22Rv1 (cell line): ENCODE measurements at regions not wholly inside any gene's neighbourhood (a gene's known extent, or its start where the extent isn't known, plus 50 kb on each side); places are given as distances from the start of the nearest gene placed in this dataset.

Source experiments
- H3K27ac ChIP-seq: fragments of 450-650 bp; 2 replicates; pipeline ENCODE4 v1.5.1; 2017
- ZFX ChIP-seq: fragments of 450-650 bp; IDR thresholded peaks from 2 replicates; pipeline ENCODE4 v1.6.1; 2017; ENCODE audit warnings: antibody characterized with exemption, borderline replicate concordance
- TF ChIP-seq, protein P1 (sequence below): fragments of 450-650 bp; IDR thresholded peaks from 2 replicates; pipeline ENCODE4 v1.5.1; 2017; ENCODE audit warnings: mild to moderate bottlenecking

DNA sequence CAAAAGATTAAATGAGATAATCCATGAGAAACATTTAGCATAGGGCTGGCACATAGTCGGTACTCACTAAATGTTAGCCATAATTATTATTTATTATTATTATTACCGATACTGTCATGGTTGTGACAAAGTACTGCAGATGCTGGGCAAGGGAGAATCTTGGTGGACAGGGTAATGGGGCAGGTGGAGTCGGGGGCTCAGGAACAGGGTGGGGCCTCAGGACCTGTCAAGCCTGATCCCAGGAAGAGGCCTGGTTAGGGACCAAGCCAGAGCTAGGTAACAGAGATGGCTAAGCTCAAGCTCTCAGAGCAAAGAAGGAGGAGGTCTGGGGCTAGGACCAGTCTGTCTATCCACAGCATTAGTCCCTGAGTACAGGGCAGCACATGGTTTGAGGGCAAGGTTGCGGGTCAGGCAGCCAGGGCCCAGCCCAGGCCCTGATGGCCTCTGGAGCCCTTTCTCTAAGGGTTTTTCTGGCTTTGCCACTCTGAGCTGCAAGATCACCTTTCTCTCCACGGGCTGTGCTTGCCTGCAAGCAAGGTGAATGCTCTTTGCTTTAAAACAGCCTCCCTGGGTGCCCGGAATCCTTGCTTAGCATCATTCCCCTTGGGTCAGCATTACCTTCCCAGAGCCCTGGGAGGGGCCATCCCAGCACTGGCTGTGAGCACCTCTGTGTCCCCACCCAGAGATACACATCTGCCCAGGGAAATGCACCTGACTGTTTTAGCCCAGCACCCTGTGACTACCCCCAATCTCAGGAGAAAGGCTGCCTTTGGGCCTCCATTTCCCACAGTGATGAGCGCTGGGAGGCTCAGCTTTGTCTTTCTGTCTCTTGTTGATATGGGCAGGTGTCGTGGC lies 572.0 kb downstream of the PTPRU start:
- no peak for TF ChIP-seq ZFX
- TF ChIP-seq, protein P1, sequence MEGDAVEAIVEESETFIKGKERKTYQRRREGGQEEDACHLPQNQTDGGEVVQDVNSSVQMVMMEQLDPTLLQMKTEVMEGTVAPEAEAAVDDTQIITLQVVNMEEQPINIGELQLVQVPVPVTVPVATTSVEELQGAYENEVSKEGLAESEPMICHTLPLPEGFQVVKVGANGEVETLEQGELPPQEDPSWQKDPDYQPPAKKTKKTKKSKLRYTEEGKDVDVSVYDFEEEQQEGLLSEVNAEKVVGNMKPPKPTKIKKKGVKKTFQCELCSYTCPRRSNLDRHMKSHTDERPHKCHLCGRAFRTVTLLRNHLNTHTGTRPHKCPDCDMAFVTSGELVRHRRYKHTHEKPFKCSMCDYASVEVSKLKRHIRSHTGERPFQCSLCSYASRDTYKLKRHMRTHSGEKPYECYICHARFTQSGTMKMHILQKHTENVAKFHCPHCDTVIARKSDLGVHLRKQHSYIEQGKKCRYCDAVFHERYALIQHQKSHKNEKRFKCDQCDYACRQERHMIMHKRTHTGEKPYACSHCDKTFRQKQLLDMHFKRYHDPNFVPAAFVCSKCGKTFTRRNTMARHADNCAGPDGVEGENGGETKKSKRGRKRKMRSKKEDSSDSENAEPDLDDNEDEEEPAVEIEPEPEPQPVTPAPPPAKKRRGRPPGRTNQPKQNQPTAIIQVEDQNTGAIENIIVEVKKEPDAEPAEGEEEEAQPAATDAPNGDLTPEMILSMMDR = no peak
- H3K27ac ChIP-seq = no peak overlapping the region

DNA sequence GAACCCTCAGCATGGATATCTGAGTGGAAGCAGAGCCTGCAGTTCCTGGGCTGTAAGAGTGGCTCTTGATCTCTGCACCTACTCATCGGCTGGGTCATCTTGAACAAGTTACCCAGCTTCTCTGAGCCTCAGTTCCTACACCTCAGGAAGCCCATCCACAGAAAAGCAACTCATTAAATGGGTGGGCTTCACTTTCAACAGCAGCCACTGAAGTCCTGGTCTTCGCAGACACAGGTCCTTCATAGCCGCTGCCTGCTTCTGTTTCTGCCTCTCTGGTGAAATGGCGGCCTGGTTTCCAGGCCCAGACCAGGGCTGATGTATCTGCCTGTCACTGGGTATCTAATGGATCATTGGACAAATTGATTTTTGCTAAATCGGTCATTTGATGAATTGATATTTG lies 571.4 kb downstream of the PTPRU start:
- TF ChIP-seq ZFX = no peak
- TF ChIP-seq, protein P1 = no peak
- H3K27ac ChIP-seq = no peak overlapping the region

DNA sequence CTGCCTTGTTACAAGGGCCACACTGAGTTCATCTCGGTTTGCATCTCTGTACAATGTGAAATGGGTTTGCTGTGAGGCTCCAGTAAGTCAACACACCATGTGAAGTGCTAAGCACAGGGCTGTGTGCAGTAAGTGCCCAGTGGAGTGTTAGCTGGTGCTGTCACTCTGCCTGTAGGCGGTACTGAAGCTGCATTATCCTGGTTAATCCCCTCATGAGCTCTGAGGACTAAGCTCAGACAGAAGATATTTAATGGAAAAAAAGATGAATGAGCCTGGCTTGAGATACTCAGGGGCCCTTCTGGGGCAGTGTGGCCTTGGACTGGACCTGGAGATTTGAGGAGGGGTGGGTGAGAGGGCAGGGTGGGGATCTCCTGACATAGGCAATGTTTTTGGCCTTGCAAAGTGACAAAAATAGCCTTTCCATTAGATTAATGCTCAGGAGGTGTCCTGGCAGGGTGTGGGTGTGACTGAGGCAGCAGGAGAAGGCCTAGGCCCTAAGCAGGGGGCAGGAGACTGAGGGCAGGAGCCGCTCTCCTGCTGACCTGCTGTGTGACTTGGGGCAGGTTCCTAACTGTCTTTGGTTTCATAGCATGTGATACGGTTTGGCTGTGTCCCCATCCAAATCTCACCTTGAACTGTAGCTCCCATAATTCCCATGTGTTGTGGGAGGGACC lies 570.5 kb downstream of the PTPRU start:
- no peak overlapping the region for H3K27ac ChIP-seq
- TF ChIP-seq ZFX = no peak
- TF ChIP-seq, protein P1 = no peak

DNA sequence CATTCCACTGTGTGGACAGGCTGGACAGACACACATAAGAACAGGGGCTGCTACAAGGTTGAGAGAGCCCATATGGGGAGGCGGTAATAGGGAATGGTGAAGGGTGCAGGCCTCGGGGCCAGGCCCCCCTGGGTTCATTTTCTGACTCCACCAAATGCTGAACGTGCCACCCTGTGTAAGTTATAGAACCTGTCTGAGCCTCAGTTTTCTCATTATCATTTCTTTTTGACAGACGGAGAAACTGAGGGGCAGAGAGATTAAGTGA lies 569.5 kb downstream of the PTPRU start:
- no peak overlapping the region for H3K27ac ChIP-seq
- no peak for TF ChIP-seq ZFX
- TF ChIP-seq, protein P1 = no peak

DNA sequence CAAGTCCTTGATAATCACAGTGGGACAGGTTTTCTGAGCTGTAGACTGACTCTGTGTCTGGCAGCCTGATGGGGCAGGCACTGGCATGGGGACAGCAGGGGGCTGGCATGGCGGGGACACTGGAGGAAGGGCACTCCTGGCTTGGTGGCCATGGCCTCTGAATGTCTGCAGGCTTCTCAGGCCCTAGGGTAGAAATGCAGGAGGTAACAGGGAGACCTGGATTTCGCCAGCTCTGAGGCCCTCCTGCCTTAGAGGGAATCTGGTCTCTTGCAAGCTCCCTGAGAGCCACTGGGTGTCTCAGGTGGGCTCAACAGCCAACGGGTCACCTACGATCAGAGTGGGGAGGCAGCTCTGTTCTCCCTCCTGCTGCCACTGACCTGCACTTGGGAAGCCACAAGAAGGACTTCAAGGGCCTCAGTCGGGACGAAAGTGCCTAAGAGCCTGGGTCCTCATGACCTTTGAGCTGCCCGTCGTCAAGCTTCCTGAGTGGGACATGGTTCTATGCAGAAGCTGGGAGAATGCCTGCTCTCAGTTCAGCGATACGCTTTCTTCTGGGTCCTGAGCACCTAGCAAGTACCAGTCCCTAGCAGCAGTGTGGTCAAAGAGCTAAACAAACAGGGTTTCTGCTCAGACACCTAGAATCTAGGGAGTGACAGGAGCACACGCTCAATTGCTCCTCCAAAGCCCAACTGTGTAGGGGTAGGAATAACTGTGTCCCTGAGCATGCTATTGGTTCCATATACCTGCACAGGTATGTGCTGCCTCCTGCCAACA lies 569.0 kb downstream of the PTPRU start:
- TF ChIP-seq ZFX = no peak
- TF ChIP-seq, protein P1 = no peak
- no peak overlapping the region for H3K27ac ChIP-seq

DNA sequence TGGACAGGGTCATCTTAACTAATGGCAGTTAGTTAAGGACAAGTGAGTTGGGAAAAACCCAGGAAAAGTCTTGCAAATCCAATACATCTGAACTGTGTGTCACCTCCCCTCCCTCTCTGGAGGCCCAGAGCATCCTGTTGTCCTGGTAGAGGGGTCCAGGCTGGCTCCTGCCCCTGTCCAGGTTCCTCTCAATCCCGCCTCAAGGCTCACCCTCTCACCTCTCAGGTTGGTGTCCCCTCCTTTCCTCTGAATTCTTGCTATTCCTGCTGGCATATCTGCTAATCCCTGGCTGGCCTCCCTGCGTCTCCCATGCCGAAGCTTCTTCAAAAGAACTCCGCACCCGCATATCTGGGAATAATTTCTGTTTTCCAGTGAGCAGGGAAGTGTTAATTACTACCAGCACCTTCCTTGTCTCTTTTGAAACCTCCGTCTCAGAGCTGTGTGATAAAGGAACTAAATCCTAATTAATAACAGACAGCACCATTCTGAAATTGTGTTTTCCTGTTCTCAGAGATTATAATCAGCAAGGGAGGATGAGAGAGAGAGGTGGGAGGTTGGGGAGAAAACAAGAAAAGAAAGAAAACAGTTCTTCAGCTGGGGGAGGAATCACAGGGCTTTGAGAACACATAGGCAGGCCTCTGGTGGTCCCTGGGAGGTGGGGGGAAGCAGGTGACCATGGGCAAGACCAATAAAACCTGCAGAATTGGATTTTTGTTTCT lies 568.0 kb downstream of the PTPRU start:
- TF ChIP-seq, protein P1 = no peak
- TF ChIP-seq ZFX = no peak
- no peak overlapping the region for H3K27ac ChIP-seq
